ENCODE measurements at regions not wholly inside any gene's neighbourhood (a gene's known extent, or its start where the extent isn't known, plus 50 kb on each side); places are given as distances from the start of the nearest gene placed in this dataset.

DNA sequence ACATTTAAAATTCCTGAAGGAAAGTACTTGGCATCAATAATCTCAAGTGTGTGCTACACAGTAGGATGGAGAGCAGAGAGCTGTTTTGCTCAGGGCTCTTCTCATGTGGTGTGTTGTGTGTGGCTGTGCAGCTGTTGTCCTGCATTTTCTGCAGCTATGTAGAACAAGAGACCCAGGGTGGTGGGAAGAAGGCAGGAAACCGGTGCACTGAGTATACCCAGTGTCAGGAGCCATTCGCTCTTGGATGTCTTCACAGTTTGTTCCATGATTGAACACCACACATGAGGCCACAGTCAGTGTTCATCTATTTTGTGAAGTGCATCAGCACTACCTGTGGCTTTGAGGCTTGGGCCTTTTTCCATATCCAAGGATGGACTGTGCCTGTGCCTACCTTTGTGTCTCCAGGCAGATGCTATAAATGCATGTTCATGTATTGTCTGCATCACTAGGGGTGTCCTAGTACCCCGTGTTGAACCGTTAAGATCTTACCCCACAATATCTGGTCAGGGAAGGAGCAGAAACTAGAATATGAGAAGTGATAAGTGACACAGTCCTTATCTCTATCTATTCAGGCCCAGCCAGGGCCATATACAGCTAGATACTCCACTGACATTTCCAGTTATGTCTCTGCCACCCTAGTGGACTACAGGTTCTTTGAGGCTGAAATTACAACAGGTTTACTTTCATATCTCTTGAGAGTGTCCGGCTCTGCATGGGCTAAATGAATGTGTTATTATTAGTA, 194.3 kb downstream of the NR2F2 start:
- DNase-seq (ENCODE audit: low spot score), result no peak
- no peaks in the 10 kb centered on the region for H3K27me3 Mint-ChIP-seq (ENCODE audit: insufficient read depth)

GRCh38 chr15:96535148-96535547, 204.6 kb downstream of the NR2F2 start:
- no peak overlapping the region for H3K4me3 Mint-ChIP-seq
- no peak overlapping the region for H3K27ac Mint-ChIP-seq
- no peaks in the 10 kb centered on the region for H3K27me3 Mint-ChIP-seq (ENCODE audit: insufficient read depth)
- H3K36me3 Mint-ChIP-seq (ENCODE audit: low read depth), result no peaks in the 10 kb centered on the region
- no peak for DNase-seq (ENCODE audit: low spot score)
- H3K9me3 Mint-ChIP-seq, result no peaks in the 10 kb centered on the region
- no peaks in the 10 kb centered on the region for H3K4me1 Mint-ChIP-seq (ENCODE audit: low read depth)
- intact Hi-C loops (cut with micrococcal nuclease), result no loop called here

More for the DNA sequence above, 194.3 kb downstream of the NR2F2 start:
- H3K36me3 Mint-ChIP-seq (ENCODE audit: low read depth), result no peaks in the 10 kb centered on the region
- intact Hi-C loops (cut with micrococcal nuclease), result no loop called here
- H3K9me3 Mint-ChIP-seq, result no peaks in the 10 kb centered on the region
- H3K4me3 Mint-ChIP-seq, result no peak overlapping the region
- no peak overlapping the region for H3K27ac Mint-ChIP-seq
- H3K4me1 Mint-ChIP-seq (ENCODE audit: low read depth), result no peaks in the 10 kb centered on the region

- no peak for DNase-seq (ENCODE audit: low spot score)
- Mint-ChIP-seq H3K27ac (no peak overlapping the region), H3K9me3 (no peaks in the 10 kb centered on the region), H3K4me1 (ENCODE audit: low read depth) (no peaks in the 10 kb centered on the region), H3K27me3 (ENCODE audit: insufficient read depth) (no peaks in the 10 kb centered on the region), H3K4me3 (no peak overlapping the region), H3K36me3 (ENCODE audit: low read depth) (no peaks in the 10 kb centered on the region)
- intact Hi-C loops (cut with micrococcal nuclease), result no loop called here
Measured at GRCh38 chr15:96538491-96538890, 208.0 kb downstream of the NR2F2 start.

DNA sequence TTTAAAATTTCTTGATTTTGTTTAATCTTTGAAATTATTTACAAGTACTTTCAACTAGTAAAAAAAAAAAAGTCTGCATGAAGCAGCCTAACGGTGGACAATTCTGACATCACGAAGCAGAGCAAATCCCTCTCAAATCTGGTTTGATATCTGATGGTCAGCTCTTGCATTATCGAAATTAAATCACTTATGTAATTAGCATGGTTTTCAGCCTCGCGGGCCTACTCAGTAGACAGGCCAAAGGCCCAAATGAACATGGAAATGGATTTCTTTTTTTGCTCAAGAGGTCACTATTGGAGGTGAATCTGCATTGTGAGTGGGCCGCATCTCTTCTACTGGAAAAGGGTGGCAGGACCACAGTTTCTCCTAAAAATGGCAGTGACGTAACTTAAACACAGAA, 209.8 kb downstream of the NR2F2 start:
- no peak overlapping the region for H3K4me3 Mint-ChIP-seq
- no peak overlapping the region for H3K27ac Mint-ChIP-seq
- no peaks in the 10 kb centered on the region for H3K9me3 Mint-ChIP-seq
- no peaks in the 10 kb centered on the region for H3K36me3 Mint-ChIP-seq (ENCODE audit: low read depth)
- H3K4me1 Mint-ChIP-seq (ENCODE audit: low read depth), result no peaks in the 10 kb centered on the region
- DNase-seq (ENCODE audit: low spot score), result no peak
- no peaks in the 10 kb centered on the region for H3K27me3 Mint-ChIP-seq (ENCODE audit: insufficient read depth)
- intact Hi-C loops (cut with micrococcal nuclease), result no loop called here

DNA sequence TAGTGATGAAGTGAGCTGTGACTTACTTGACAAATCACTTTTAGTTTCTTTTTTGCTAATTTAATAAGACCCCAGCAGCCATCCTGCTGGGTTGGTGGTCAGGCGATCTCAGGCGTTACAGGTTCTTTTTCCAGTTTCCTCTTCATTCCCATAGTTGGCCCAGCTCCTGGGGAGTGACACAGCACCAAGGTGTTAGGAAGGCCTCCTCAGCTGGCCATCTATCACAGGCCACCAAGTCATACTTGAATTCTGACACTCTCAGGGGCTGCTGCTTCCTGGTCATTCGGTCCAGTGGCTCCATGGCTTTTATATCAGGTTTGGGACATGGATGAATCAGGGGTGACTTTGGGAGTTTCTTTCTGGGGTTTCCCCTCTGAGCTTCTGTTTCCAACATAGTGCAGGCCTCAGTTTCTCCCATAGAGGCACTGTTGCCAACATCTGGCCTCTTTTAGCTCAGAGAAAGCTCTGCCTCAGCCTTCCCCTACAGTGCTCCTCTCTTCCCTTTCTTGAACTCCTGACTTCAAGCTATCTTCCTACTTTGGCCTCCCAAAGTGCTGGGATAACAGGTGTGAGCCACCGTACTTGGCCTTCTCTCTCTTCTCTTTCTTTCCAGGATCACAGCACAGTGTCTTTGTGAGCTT, 211.8 kb downstream of the NR2F2 start:
- Mint-ChIP-seq H3K4me1 (ENCODE audit: low read depth) (no peaks in the 10 kb centered on the region), H3K36me3 (ENCODE audit: low read depth) (no peaks in the 10 kb centered on the region), H3K27ac (no peak overlapping the region), H3K9me3 (no peaks in the 10 kb centered on the region), H3K4me3 (no peak overlapping the region), H3K27me3 (ENCODE audit: insufficient read depth) (no peaks in the 10 kb centered on the region)
- no peak for DNase-seq (ENCODE audit: low spot score)
- intact Hi-C loops (cut with micrococcal nuclease), result no loop called here

DNA sequence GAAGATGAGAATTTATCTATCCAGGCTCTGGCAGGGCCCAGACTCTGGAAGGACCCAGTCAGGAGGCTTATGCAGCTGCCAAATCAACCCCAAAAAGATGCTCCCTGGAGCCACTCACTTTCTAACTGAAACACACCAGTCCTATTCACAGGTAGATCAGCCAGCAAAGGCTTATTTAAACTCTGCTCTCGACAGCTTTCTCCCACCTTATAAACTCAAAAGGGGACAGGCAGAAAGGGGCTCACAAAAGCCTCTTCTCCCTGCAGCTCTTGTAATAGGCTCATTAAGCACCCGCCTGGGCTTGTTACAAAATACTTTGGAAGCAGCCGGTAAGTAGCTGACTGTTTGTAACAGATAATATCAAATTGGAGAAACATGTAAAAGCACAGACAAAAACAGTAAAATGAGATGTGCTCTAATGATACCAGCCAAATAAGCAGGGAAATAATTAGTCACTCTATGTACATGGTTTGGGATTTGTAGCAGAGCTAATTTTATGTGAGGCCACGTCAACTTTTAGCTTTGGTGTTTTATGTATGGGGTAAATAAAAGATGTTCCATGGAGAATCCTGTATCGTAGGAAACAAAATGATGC, 213.8 kb downstream of the NR2F2 start:
- no peaks in the 10 kb centered on the region for H3K4me1 Mint-ChIP-seq (ENCODE audit: low read depth)
- no peak overlapping the region for H3K27ac Mint-ChIP-seq
- H3K9me3 Mint-ChIP-seq, result no peaks in the 10 kb centered on the region
- intact Hi-C loops (cut with micrococcal nuclease), result no loop called here
- H3K36me3 Mint-ChIP-seq (ENCODE audit: low read depth), result no peaks in the 10 kb centered on the region
- no peak for DNase-seq (ENCODE audit: low spot score)
- no peaks in the 10 kb centered on the region for H3K27me3 Mint-ChIP-seq (ENCODE audit: insufficient read depth)
- H3K4me3 Mint-ChIP-seq, result no peak overlapping the region

GRCh38 chr15:96549136-96549535, 218.6 kb downstream of the NR2F2 start:
- Mint-ChIP-seq H3K4me3 (no peak overlapping the region), H3K4me1 (ENCODE audit: low read depth) (no peaks in the 10 kb centered on the region), H3K9me3 (no peaks in the 10 kb centered on the region), H3K27me3 (ENCODE audit: insufficient read depth) (no peaks in the 10 kb centered on the region), H3K27ac (no peak overlapping the region), H3K36me3 (ENCODE audit: low read depth) (no peaks in the 10 kb centered on the region)
- intact Hi-C loops (cut with micrococcal nuclease), result no loop called here
- no peak for DNase-seq (ENCODE audit: low spot score)

- H3K9me3 Mint-ChIP-seq, result peaks cover 3% of the 10 kb centered on the region
- intact Hi-C loops (cut with micrococcal nuclease), result no loop called here
- H3K4me1 Mint-ChIP-seq (ENCODE audit: low read depth), result no peaks in the 10 kb centered on the region
- H3K27me3 Mint-ChIP-seq (ENCODE audit: insufficient read depth), result peaks cover 1% of the 10 kb centered on the region
- DNase-seq (ENCODE audit: low spot score), result no peak
- no peak overlapping the region for H3K4me3 Mint-ChIP-seq
- H3K36me3 Mint-ChIP-seq (ENCODE audit: low read depth), result no peaks in the 10 kb centered on the region
- H3K27ac Mint-ChIP-seq, result no peak overlapping the region
Measured at GRCh38 chr15:96551196-96551595, 220.7 kb downstream of the NR2F2 start.

DNA sequence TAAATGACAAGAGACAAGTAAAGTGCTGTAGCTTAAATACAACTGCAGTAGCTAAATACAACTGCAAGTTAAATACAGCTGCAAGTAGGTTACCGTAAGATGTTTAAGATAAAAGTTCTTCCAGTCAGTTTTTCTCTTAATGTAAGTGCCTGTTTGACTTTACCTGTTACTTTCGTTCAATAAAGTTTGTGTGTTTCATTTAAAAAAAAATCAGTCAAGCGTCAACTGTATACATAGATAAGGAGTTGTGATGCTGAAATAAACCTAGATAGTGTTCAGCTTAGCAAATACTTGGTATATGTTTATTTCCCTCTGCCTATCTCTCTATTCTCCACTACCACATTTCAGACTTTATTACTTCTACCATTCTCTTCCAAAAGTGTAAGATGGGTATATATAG, 221.2 kb downstream of the NR2F2 start:
- DNase-seq (ENCODE audit: low spot score), result no peak
- intact Hi-C loops (cut with micrococcal nuclease), result no loop called here
- Mint-ChIP-seq H3K4me3 (no peak overlapping the region), H3K9me3 (peaks cover 3% of the 10 kb centered on the region), H3K27ac (no peak overlapping the region), H3K4me1 (ENCODE audit: low read depth) (no peaks in the 10 kb centered on the region), H3K36me3 (ENCODE audit: low read depth) (no peaks in the 10 kb centered on the region), H3K27me3 (ENCODE audit: insufficient read depth) (peaks cover 1% of the 10 kb centered on the region)

- no peaks in the 10 kb centered on the region for H3K4me1 Mint-ChIP-seq (ENCODE audit: low read depth)
- intact Hi-C loops (cut with micrococcal nuclease), result no loop called here
- H3K4me3 Mint-ChIP-seq, result no peak overlapping the region
- peaks cover 1% of the 10 kb centered on the region for H3K27me3 Mint-ChIP-seq (ENCODE audit: insufficient read depth)
- H3K36me3 Mint-ChIP-seq (ENCODE audit: low read depth), result no peaks in the 10 kb centered on the region
- H3K9me3 Mint-ChIP-seq, result peaks cover 3% of the 10 kb centered on the region
- no peak overlapping the region for H3K27ac Mint-ChIP-seq
- DNase-seq (ENCODE audit: low spot score), result no peak
Measured at GRCh38 chr15:96553006-96553405, 222.5 kb downstream of the NR2F2 start.

DNA sequence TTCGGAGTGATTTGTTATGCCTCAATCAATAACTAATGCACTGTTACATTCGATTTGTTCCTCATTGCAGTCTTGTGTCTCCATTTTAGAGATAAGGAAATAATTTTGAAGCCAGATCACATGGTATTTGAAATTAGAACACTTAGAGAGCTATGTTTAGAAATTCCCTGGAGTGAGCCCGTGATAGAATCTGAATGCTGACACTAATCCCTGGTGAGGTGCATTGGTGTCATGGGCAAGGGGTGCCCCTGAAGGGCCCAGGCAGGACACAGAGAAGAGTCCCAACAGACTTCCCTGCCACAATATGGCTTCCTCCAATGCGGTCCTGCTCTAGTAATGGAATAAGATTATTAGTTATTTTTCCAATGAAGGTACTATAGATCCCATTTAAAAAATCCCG, 223.0 kb downstream of the NR2F2 start:
- no peaks in the 10 kb centered on the region for H3K4me1 Mint-ChIP-seq (ENCODE audit: low read depth)

DNA sequence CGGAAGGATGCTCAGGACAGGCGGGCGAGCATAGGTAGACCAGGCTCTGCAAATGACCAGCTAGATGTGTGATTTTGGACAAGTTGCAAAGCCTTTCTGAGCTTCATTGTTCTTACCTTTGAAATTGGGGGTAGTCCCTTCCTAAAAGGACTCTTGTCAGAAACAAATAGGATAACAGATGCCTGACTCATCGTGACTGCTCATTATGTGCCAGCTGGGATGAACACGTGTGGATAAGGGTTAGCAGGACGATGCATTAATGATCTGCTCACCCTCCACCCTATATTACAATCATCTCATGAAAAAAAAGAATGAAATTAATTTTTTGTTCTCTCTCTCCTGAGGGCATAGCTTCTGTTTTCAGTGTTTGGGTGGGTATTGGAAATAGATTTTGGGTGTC, 223.4 kb downstream of the NR2F2 start:
- Mint-ChIP-seq H3K27me3 (ENCODE audit: insufficient read depth) (peaks cover 1% of the 10 kb centered on the region), H3K4me3 (no peak overlapping the region)

More for the DNA sequence above, 223.0 kb downstream of the NR2F2 start:
- H3K36me3 Mint-ChIP-seq (ENCODE audit: low read depth), result no peaks in the 10 kb centered on the region
- no peak for DNase-seq (ENCODE audit: low spot score)
- peaks cover 1% of the 10 kb centered on the region for H3K27me3 Mint-ChIP-seq (ENCODE audit: insufficient read depth)
- no peak overlapping the region for H3K4me3 Mint-ChIP-seq
- H3K9me3 Mint-ChIP-seq, result peaks cover 3% of the 10 kb centered on the region
- H3K27ac Mint-ChIP-seq, result no peak overlapping the region
- intact Hi-C loops (cut with micrococcal nuclease), result no loop called here

DNA sequence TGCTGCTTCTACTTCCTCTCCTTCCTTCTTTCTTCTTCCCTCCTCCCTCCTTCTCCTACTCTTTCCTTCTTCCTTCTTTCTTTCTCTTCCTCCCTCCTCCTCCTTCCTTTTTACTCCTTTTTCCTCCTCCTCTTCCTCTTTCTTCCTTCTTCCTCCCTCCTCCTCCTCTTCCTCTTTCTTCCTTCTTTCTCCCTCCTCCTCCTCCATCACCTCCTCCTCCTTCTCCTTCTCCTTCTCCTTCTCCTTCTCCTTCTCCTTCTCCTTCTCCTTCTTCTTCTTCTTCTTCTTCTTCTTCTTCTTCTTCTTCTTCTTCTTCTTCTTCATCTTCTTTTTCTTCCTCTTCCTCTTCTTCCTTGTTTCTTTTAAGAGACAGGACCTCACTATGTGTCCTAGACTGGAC, 224.0 kb downstream of the NR2F2 start:
- Mint-ChIP-seq H3K27me3 (ENCODE audit: insufficient read depth) (peaks cover 1% of the 10 kb centered on the region), H3K27ac (no peak overlapping the region), H3K9me3 (peaks cover 3% of the 10 kb centered on the region), H3K4me1 (ENCODE audit: low read depth) (no peaks in the 10 kb centered on the region), H3K4me3 (no peak overlapping the region), H3K36me3 (ENCODE audit: low read depth) (no peaks in the 10 kb centered on the region)
- intact Hi-C loops (cut with micrococcal nuclease), result no loop called here
- no peak for DNase-seq (ENCODE audit: low spot score)

More for the DNA sequence above, 223.4 kb downstream of the NR2F2 start:
- Mint-ChIP-seq H3K9me3 (peaks cover 3% of the 10 kb centered on the region), H3K4me1 (ENCODE audit: low read depth) (no peaks in the 10 kb centered on the region), H3K27ac (no peak overlapping the region), H3K36me3 (ENCODE audit: low read depth) (no peaks in the 10 kb centered on the region)
- DNase-seq (ENCODE audit: low spot score), result no peak
- intact Hi-C loops (cut with micrococcal nuclease), result no loop called here
